HepG2 (cell line): ENCODE measurements at regions not wholly inside any gene's neighbourhood (a gene's known extent, or its start where the extent isn't known, plus 50 kb on each side); places are given as distances from the start of the nearest gene placed in this dataset.

ENCODE experiments used
- ATAC-seq: fragments of 200-7000 bp; cut with Tn5 transposase; 3 replicates; pipeline ENCODE4 v1.9.1; 2020; ENCODE audit warnings: mild to moderate bottlenecking, moderate library complexity
- BruUV-seq: library from RNA; stranded (reverse); fragments of 400-500 nt; replicated peaks from 2 replicates; lab custom pipeline; 2021; lab: Mats Ljungman, UMichigan
- CTCF ChIA-PET: fragments of 300-600 bp; formaldehyde crosslinking; extraction: SDS; loops from one replicate; lab custom pipeline; 2021; ENCODE audit warnings: low total read pairs, inconsistent platforms, low intra/inter-chr PET ratio; lab: Yijun Ruan, JAX
- POLR2A ChIA-PET: fragments of 350-600 bp; sonication (Branson Sonifier 250); formaldehyde crosslinking; loops from one replicate; lab custom pipeline; 2020; ENCODE audit warnings: antibody characterized with exemption, inconsistent platforms; lab: Yijun Ruan, JAX
- DNase-seq: peaks from one replicate; pipeline ENCODE4 v3.0.0-alpha.2; 2015; ENCODE audit warnings: low spot score
- FAIRE-seq: peaks from 3 replicates; lab custom pipeline; 2011; peaks lifted over from hg19 to GRCh38; lab: Jason Lieb, UNC
- H2AFZ ChIP-seq: one replicate; pipeline ENCODE4 v1.6.1; 2011; ENCODE audit warnings: low read length, inconsistent platforms
- H3K27ac ChIP-seq: fragments of 300-600 bp; 3 replicates; pipeline ENCODE4 v1.8.0; 2011; ENCODE audit warnings: mixed run types, mild to moderate bottlenecking, mixed read lengths, low read length, inconsistent platforms; ENCODE audit not compliant: insufficient read depth; ENCODE audit errors: extremely low read length
- H3K27me3 ChIP-seq, 2 experiments: fragments of 200-600 bp in 1 of 2; 2 replicates in 1 of 2; 3 replicates in 1 of 2; pipeline versions ENCODE4 v1.6.0 to v1.8.0; 2011; ENCODE audit warnings: low read length in 2 of 2, mild to moderate bottlenecking in 2 of 2, moderate library complexity in 2 of 2, inconsistent platforms in 1 of 2; ENCODE audit not compliant: insufficient read depth in 2 of 2, control insufficient read depth in 1 of 2
- H3K36me3 ChIP-seq, 2 experiments: fragments of 200-600 bp in 1 of 2; replicated peaks in 1 of 2; 2 replicates in 1 of 2; 3 replicates in 1 of 2; pipeline versions ENCODE4 v1.5.1 to v1.8.0; 2011; ENCODE audit warnings: low read length in 2 of 2, inconsistent platforms in 1 of 2; ENCODE audit not compliant: insufficient read depth in 2 of 2, control insufficient read depth in 1 of 2
- H3K4me1 ChIP-seq: 2 replicates; pipeline ENCODE4 v1.5.1; 2012; ENCODE audit warnings: low read length, inconsistent platforms; ENCODE audit not compliant: insufficient read depth
- H3K4me2 ChIP-seq: 2 replicates; pipeline ENCODE4 v1.6.0; 2011; ENCODE audit warnings: low read depth, low read length, inconsistent platforms
- H3K4me3 ChIP-seq, 3 experiments: fragments of 200-600 bp in 1 of 3; sonication (generic), shearing (Covaris generic) in 1 of 3; replicated peaks in 1 of 3; 2 replicates each; pipeline ENCODE4 v1.5.1; 2011 to 2016; ENCODE audit warnings: low read length in 3 of 3, inconsistent platforms in 2 of 3, low read depth in 2 of 3, mild to moderate bottlenecking in 2 of 3, control low read depth in 1 of 3, mixed read lengths in 1 of 3; ENCODE audit not compliant: insufficient read depth in 1 of 3
- H3K79me2 ChIP-seq: one replicate; pipeline ENCODE4 v1.6.1; 2011; ENCODE audit warnings: low read length, inconsistent platforms; ENCODE audit not compliant: insufficient read depth
- H3K9ac ChIP-seq: 2 replicates; pipeline ENCODE4 v1.6.0; 2011; ENCODE audit warnings: mild to moderate bottlenecking, low read depth, low read length, inconsistent platforms; ENCODE audit not compliant: insufficient read depth
- H3K9me3 ChIP-seq: 2 replicates; pipeline ENCODE4 v1.5.1; 2012; ENCODE audit warnings: mild to moderate bottlenecking, low read length
- H4K20me1 ChIP-seq: 2 replicates; pipeline ENCODE4 v1.6.0; 2011; ENCODE audit warnings: inconsistent platforms, mild to moderate bottlenecking, low read length, moderate library complexity; ENCODE audit not compliant: insufficient read depth
- CEBPG ChIP-seq: IDR thresholded peaks from 2 replicates; pipeline ENCODE4 v1.6.1; 2016
- NFE2 ChIP-seq: sonication (generic); formaldehyde crosslinking; IDR thresholded peaks from 2 replicates; pipeline ENCODE4 v1.4.0; 2020; ENCODE audit warnings: missing genetic modification reagents
- RELA ChIP-seq: sonication (generic); formaldehyde crosslinking; IDR thresholded peaks from 2 replicates; pipeline ENCODE4 v1.4.0; 2020; ENCODE audit warnings: missing genetic modification reagents
- SAFB2 ChIP-seq: sonication (generic); formaldehyde crosslinking; IDR thresholded peaks from 2 replicates; pipeline ENCODE4 v1.5.1; 2020; ENCODE audit warnings: missing genetic modification reagents, low read depth, mild to moderate bottlenecking, borderline replicate concordance
- SNAPC2 ChIP-seq: sonication (generic); formaldehyde crosslinking; IDR thresholded peaks from 2 replicates; pipeline ENCODE4 v1.8.1; 2022; ENCODE audit warnings: mild to moderate bottlenecking, missing genetic modification reagents
- ZNF260 ChIP-seq: sonication (generic); formaldehyde crosslinking; IDR thresholded peaks from 2 replicates; pipeline ENCODE4 v1.4.0; 2020; ENCODE audit warnings: missing genetic modification reagents, low read depth, mild to moderate bottlenecking, borderline replicate concordance
- ZNF530 ChIP-seq: sonication (generic); formaldehyde crosslinking; IDR thresholded peaks from 2 replicates; pipeline ENCODE4 v1.5.0; 2020; ENCODE audit warnings: low read depth, mild to moderate bottlenecking, missing genetic modification reagents
- WGBS: methylation state at CpG from one replicate; pipeline ENCODE4 v1.1.6; 2017; ENCODE audit warnings: low lambda C conversion rate; 5-methylcytosine and 5-hydroxymethylcytosine counted together
- in situ Hi-C: cut with HindIII; loops from 2 replicates; pipeline ENCODE4 v1.10.0; 2017; ENCODE audit warnings: low pct_unique_long_range_greater_than_20kb; ENCODE audit not compliant: extremely low pct_ligation_motif_present
- intact Hi-C: fragments of 100-400 bp; cut with micrococcal nuclease; formaldehyde crosslinking; loops from one replicate; pipeline ENCODE4 v1.10.0; 2022; ENCODE audit not compliant: unreplicated experiment
- TF ChIP-seq, protein P1 (sequence below): sonication (generic); formaldehyde crosslinking; IDR thresholded peaks from 2 replicates; pipeline ENCODE4 v1.4.0; 2020; ENCODE audit warnings: missing genetic modification reagents
- TF ChIP-seq, protein P2 (sequence below): sonication (generic); formaldehyde crosslinking; IDR thresholded peaks from 2 replicates; pipeline ENCODE4 v1.5.0; 2020; ENCODE audit warnings: mild to moderate bottlenecking, missing genetic modification reagents, borderline replicate concordance
- TF ChIP-seq, protein P3 (sequence below): sonication (generic); formaldehyde crosslinking; IDR thresholded peaks from 2 replicates; pipeline ENCODE4 v1.4.0; 2020; ENCODE audit warnings: missing genetic modification reagents
- TF ChIP-seq, protein P4 (sequence below): sonication (generic); formaldehyde crosslinking; IDR thresholded peaks from 2 replicates; pipeline ENCODE4 v1.4.0; 2020; ENCODE audit warnings: missing genetic modification reagents, borderline replicate concordance

DNA sequence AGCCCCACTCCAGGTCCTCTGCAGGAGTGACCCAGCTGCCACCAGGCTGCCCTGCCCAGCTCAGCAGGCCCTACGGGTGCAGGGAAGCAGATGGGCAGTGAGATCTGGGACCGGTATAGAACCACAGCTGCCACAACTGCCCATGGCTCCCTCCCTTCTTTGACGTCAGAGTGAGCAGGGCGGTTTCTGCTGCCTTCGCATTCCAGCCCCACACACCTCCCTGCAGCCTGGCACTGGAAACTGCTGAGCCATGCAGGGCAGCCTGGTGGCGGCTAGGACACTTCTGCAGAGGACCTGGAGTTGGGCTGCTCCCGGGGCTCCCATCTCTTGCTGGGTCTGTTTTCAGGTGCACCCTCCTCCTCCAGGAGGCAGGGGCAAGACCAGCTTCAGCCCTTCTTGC lies 101.6 kb upstream of the CD93 start:
- WGBS = 37% methylated on average over 6 of the region's 7 CpGs
- H3K4me1 ChIP-seq = no peaks in the 10 kb centered on the region
- no peak overlapping the region for H3K4me2 ChIP-seq
- H3K9me3 ChIP-seq = no peaks in the 10 kb centered on the region
- H3K27me3 ChIP-seq = peaks cover 0 to 1% of the 10 kb centered on the region in 2 experiments; a peak in 2 of 5 replicates
- intact Hi-C loops (no loop called here), in situ Hi-C loops (no loop called here)
- no peak for FAIRE-seq
- no peaks in the 10 kb centered on the region for H3K79me2 ChIP-seq
- peak; percentile 41; the same call in 2 of the 3 replicates for ATAC-seq
- H3K4me3 ChIP-seq = no peak overlapping the region
- H4K20me1 ChIP-seq = no peaks in the 10 kb centered on the region
- no TSS peak for BruUV-seq
- CTCF ChIA-PET = no interaction called here
- POLR2A ChIA-PET = interaction anchor here (0.5 kb wide), 1 partner anchor 162 kb away, joined by 3 read pairs; no protein-coding TSS in a partner anchor
- TF ChIP-seq ZNF530 (CRISPR knock-in tag) (no peak), ZNF260 (CRISPR knock-in tag) (no peak), SAFB2 (no peak), RELA (no peak), NFE2 (CRISPR knock-in tag) (no peak), SNAPC2 (no peak), CEBPG (CRISPR knock-in tag) (no peak)
- TF ChIP-seq, protein P1, sequence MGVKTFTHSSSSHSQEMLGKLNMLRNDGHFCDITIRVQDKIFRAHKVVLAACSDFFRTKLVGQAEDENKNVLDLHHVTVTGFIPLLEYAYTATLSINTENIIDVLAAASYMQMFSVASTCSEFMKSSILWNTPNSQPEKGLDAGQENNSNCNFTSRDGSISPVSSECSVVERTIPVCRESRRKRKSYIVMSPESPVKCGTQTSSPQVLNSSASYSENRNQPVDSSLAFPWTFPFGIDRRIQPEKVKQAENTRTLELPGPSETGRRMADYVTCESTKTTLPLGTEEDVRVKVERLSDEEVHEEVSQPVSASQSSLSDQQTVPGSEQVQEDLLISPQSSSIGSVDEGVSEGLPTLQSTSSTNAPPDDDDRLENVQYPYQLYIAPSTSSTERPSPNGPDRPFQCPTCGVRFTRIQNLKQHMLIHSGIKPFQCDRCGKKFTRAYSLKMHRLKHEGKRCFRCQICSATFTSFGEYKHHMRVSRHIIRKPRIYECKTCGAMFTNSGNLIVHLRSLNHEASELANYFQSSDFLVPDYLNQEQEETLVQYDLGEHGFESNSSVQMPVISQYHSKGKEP (CRISPR knock-in tag) = no peak
- TF ChIP-seq, protein P2, sequence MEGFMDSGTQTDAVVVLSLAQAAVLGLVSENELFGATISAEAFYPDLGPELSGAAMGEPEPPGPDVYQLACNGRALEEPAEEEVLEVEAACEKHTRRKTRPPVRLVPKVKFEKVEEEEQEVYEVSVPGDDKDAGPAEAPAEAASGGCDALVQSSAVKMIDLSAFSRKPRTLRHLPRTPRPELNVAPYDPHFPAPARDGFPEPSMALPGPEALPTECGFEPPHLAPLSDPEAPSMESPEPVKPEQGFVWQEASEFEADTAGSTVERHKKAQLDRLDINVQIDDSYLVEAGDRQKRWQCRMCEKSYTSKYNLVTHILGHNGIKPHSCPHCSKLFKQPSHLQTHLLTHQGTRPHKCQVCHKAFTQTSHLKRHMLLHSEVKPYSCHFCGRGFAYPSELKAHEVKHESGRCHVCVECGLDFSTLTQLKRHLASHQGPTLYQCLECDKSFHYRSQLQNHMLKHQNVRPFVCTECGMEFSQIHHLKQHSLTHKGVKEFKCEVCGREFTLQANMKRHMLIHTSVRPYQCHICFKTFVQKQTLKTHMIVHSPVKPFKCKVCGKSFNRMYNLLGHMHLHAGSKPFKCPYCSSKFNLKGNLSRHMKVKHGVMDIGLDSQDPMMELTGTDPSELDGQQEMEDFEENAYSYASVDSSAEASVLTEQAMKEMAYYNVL (CRISPR knock-in tag) = no peak
- TF ChIP-seq, protein P3, sequence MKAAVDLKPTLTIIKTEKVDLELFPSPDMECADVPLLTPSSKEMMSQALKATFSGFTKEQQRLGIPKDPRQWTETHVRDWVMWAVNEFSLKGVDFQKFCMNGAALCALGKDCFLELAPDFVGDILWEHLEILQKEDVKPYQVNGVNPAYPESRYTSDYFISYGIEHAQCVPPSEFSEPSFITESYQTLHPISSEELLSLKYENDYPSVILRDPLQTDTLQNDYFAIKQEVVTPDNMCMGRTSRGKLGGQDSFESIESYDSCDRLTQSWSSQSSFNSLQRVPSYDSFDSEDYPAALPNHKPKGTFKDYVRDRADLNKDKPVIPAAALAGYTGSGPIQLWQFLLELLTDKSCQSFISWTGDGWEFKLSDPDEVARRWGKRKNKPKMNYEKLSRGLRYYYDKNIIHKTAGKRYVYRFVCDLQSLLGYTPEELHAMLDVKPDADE = no peak
- TF ChIP-seq, protein P4, sequence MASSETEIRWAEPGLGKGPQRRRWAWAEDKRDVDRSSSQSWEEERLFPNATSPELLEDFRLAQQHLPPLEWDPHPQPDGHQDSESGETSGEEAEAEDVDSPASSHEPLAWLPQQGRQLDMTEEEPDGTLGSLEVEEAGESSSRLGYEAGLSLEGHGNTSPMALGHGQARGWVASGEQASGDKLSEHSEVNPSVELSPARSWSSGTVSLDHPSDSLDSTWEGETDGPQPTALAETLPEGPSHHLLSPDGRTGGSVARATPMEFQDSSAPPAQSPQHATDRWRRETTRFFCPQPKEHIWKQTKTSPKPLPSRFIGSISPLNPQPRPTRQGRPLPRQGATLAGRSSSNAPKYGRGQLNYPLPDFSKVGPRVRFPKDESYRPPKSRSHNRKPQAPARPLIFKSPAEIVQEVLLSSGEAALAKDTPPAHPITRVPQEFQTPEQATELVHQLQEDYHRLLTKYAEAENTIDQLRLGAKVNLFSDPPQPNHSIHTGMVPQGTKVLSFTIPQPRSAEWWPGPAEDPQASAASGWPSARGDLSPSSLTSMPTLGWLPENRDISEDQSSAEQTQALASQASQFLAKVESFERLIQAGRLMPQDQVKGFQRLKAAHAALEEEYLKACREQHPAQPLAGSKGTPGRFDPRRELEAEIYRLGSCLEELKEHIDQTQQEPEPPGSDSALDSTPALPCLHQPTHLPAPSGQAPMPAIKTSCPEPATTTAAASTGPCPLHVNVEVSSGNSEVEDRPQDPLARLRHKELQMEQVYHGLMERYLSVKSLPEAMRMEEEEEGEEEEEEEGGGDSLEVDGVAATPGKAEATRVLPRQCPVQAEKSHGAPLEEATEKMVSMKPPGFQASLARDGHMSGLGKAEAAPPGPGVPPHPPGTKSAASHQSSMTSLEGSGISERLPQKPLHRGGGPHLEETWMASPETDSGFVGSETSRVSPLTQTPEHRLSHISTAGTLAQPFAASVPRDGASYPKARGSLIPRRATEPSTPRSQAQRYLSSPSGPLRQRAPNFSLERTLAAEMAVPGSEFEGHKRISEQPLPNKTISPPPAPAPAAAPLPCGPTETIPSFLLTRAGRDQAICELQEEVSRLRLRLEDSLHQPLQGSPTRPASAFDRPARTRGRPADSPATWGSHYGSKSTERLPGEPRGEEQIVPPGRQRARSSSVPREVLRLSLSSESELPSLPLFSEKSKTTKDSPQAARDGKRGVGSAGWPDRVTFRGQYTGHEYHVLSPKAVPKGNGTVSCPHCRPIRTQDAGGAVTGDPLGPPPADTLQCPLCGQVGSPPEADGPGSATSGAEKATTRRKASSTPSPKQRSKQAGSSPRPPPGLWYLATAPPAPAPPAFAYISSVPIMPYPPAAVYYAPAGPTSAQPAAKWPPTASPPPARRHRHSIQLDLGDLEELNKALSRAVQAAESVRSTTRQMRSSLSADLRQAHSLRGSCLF (CRISPR knock-in tag) = no peak
- DNase-seq = no peak
- H2AFZ ChIP-seq = no peak overlapping the region
- no peak overlapping the region for H3K27ac ChIP-seq
- no peak overlapping the region for H3K9ac ChIP-seq
- H3K36me3 ChIP-seq = no peaks in the 10 kb centered on the region
